ENCODE measurements at regions not wholly inside any gene's neighbourhood (a gene's known extent, or its start where the extent isn't known, plus 50 kb on each side); places are given as distances from the start of the nearest gene placed in this dataset.

- FAIRE-seq (no peak), ATAC-seq (no peak), DNase-seq (ENCODE audit: extremely low read depth in 1 of 4, low spot score in 3 of 4) (no peak)
- no peak overlapping the region for H3K4me3 ChIP-seq
- TF ChIP-seq RBM15 (IDR thresholded peaks at IDR 0.05; ENCODE audit: insufficient read depth, low read length) (no peak), STAT5B (CRISPR knock-in tag; IDR thresholded peaks at IDR 0.05) (no peak), MYBL2 (IDR thresholded peaks at IDR 0.05; ENCODE audit: low read depth) (no peak), MYBL2 (CRISPR knock-in tag; IDR thresholded peaks at IDR 0.05; ENCODE audit: borderline replicate concordance) (no peak), HIVEP1 (CRISPR knock-in tag; IDR thresholded peaks at IDR 0.05) (no peak), ARHGAP35 (IDR thresholded peaks at IDR 0.05; ENCODE audit: partially characterized antibody) (no peak), RFX5 (IDR thresholded peaks at IDR 0.05; ENCODE audit: low read depth, low read length) (no peak), RBBP5 (IDR thresholded peaks at IDR 0.05; ENCODE audit: borderline replicate concordance, insufficient read depth, low read length, poor library complexity, severe bottlenecking) (no peak), MTF1 (CRISPR knock-in tag; IDR thresholded peaks at IDR 0.05; ENCODE audit: borderline replicate concordance) (no peak), OTX1 (CRISPR knock-in tag; IDR thresholded peaks at IDR 0.05) (no peak), HDAC8 (tag; IDR thresholded peaks at IDR 0.05) (no peak), SOX6 (IDR thresholded peaks at IDR 0.05) (no peak)
- no peak overlapping the region for H3K9ac ChIP-seq (ENCODE audit: insufficient read depth in 1 of 2, low read depth in 2 of 2, low read length in 2 of 2)
- H2AFZ ChIP-seq (ENCODE audit: low read depth, low read length) = no peak overlapping the region
- no peaks in the 10 kb centered on the region for H3K9me3 ChIP-seq (replicated peaks; ENCODE audit: control insufficient read depth, insufficient read depth, low read depth, low read length)
- no peak overlapping the region for H3K27ac ChIP-seq (ENCODE audit: extremely low read depth, low read depth, low read length)
- in situ Hi-C loops (cut with MboI) (no loop called here), intact Hi-C loops (cut with micrococcal nuclease) (no loop called here)
- no peak overlapping the region for H3K4me2 ChIP-seq (ENCODE audit: insufficient read depth, low read length)
- no peaks in the 10 kb centered on the region for H3K9me1 ChIP-seq (ENCODE audit: control insufficient read depth, insufficient read depth, low read length)
- no peaks in the 10 kb centered on the region for H3K79me2 ChIP-seq (ENCODE audit: control insufficient read depth, insufficient read depth, low read length)
- no peaks in the 10 kb centered on the region for H3K36me3 ChIP-seq (ENCODE audit: control insufficient read depth, insufficient read depth, low read length)
- H3K27me3 ChIP-seq (ENCODE audit: control insufficient read depth in 2 of 2, insufficient read depth in 2 of 2, low read length in 2 of 2) = no peaks in the 10 kb centered on the region
- WGBS (ENCODE audit: insufficient coverage, low coverage, missing lambda C conversion rate) = 0% methylated on average over 7 of the region's 9 CpGs
- CTCF ChIA-PET (ENCODE audit: low intra/inter-chr PET ratio) = no interaction called here
- POLR2A ChIA-PET = no interaction called here
- no TSS peak for BruUV-seq (replicated peaks)
- H3K4me1 ChIP-seq (replicated peaks in 1 of 2; ENCODE audit: control insufficient read depth in 2 of 2, insufficient read depth in 2 of 2, low read length in 2 of 2) = no peaks in the 10 kb centered on the region
- no peaks in the 10 kb centered on the region for H4K20me1 ChIP-seq (replicated peaks; ENCODE audit: control insufficient read depth, insufficient read depth, low read length)
Measured at GRCh38 chr11:92397221-92397755, 172.7 kb downstream of the FAT3 start.

Measured in K562 (cell line).